GM12874 (cell line): ENCODE measurements at regions not wholly inside any gene's neighbourhood (a gene's known extent, or its start where the extent isn't known, plus 50 kb on each side); places are given as distances from the start of the nearest gene placed in this dataset.

ENCODE experiments used
- CTCF ChIP-seq: IDR thresholded peaks from 2 replicates; pipeline ENCODE4 v1.5.1; 2011; ENCODE audit warnings: low read depth, mild to moderate bottlenecking, control low read depth, low read length, moderate library complexity; ENCODE audit not compliant: insufficient read depth

- no peak for TF ChIP-seq CTCF
These were observed 197.2 kb upstream of the RBMS3 start for GRCh38 chr3:29083676-29084075.

GRCh38 chr3:29088579-29088978 is 192.3 kb upstream of the RBMS3 start:
- no peak for TF ChIP-seq CTCF

- TF ChIP-seq CTCF: no peak
These were observed 189.8 kb upstream of the RBMS3 start for GRCh38 chr3:29090912-29091597.

- no peak for TF ChIP-seq CTCF
These were observed 189.2 kb upstream of the RBMS3 start for GRCh38 chr3:29091599-29092189.

GRCh38 chr3:29092348-29092747 is 188.5 kb upstream of the RBMS3 start:
- TF ChIP-seq CTCF: no peak

- TF ChIP-seq CTCF: no peak
These were observed 181.6 kb upstream of the RBMS3 start for GRCh38 chr3:29099296-29099695.

GRCh38 chr3:29099775-29100174 is 181.1 kb upstream of the RBMS3 start:
- TF ChIP-seq CTCF: no peak

GRCh38 chr3:29100292-29100691 is 180.6 kb upstream of the RBMS3 start:
- TF ChIP-seq CTCF: no peak
